ENCODE measurements at regions not wholly inside any gene's neighbourhood (a gene's known extent, or its start where the extent isn't known, plus 50 kb on each side); places are given as distances from the start of the nearest gene placed in this dataset.

DNA sequence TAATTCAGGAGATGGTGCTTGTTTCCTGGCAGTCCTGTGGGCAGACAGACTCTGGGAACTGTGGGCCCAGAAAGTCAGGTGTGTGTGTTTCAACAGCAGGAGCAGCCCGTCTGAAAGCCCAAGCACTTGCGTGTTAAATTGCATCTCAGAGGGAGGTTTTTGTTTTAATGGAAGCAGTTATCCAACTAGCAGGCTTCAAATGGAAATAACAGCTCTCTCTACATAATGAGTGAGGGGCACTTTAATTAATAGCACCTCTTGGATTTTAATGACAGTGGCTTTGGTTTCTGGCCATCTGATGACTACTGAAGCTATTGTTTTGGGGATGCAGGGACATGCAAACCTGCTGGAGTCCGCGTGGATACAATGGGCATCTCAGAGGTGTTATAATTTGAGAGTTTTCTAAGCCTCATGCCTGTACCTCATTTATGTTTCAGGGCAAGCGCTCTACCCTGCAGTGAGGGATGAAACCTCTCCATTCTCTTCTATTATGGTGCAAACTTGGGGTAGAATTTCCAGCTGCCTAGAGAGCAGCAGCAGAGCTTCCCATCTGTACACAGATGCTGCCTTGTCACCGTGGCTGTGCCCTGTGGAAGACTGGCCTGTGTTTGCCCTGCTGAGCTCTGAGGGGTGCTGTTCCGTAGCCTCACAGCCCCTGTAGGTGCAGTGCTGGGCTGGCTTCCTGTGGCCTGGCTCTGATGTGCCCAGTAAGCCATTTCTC, 206.6 kb upstream of the GPR26 start:
- DNase-seq, result no peak

DNA sequence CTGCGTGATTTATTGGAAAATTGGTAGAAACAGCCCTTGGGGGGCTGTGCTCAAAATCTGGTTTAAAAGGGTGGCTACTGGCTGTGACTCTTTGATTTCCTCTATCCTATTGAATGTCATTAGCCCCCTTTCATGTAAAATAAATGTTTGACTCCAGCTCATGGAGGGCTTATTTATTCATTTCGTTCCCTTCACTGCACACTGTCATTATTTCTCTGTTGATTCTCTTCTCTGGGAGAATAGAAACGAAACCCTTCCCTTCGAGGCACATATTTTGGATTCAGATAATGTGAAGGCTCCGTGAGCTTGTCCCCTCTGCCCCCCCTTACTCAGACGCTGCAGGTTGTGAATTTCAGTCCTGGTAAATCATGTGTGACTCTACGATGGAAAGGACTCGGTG, 203.9 kb upstream of the GPR26 start:
- DNase-seq, result no peak

DNA sequence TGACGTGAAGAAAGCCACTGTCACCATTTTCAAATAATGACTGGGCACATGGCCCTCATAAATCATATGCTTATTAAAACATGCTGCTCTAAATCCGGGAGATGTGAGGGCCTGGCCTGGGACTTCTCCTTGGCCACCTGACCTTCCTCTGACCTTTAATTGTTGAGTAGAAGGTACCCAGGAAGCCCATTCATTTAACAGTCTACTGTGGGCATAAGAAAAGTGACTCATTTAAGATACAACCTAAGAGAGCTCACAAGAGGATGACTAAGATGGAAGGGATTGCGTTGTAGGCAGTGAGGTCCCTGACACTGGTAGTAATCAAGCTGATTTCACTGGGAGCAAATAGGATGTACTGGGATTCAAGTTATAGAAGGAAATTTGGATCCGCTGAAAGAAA, 203.4 kb upstream of the GPR26 start:
- DNase-seq, result no peak

DNA sequence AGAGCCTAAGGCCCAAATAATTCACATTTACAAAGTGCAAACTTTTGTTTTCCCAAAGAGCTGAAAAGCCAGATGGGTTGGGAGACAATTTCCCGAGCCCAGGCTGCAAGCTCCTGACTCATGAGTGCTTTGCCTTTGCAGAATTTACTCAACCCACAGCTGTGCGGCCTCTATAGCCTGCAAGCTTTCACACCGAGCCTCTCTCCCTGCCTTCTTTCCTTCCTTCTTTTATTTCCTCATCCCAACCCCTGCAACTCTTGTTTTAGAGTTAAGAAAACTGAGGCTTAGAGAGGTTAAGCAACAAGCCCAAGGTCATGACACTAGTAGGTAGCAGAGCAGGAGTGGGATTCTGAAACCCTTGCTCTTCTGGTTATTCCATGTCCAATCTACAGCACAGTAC, 203.0 kb upstream of the GPR26 start:
- DNase-seq, result no peak

DNA sequence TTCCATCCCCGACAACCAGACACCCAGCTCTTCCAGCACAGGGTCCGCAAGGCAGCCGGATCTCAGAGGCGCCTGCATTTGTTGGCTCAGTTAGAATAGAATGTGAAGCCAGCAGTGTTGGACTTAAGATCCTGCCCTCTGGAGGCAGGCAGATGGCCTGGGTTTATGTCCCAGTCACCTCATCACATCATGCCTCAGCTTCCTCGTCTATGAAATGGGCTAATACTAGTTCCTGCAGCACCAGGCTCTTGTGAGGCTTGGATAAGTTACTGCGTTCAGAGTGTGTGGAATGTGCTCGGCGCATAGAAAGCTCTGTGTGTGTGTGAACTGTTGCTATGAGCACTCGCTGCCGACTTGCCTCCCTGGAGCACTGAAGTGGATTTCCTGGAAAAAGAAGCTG, 202.5 kb upstream of the GPR26 start:
- no peak for DNase-seq

DNA sequence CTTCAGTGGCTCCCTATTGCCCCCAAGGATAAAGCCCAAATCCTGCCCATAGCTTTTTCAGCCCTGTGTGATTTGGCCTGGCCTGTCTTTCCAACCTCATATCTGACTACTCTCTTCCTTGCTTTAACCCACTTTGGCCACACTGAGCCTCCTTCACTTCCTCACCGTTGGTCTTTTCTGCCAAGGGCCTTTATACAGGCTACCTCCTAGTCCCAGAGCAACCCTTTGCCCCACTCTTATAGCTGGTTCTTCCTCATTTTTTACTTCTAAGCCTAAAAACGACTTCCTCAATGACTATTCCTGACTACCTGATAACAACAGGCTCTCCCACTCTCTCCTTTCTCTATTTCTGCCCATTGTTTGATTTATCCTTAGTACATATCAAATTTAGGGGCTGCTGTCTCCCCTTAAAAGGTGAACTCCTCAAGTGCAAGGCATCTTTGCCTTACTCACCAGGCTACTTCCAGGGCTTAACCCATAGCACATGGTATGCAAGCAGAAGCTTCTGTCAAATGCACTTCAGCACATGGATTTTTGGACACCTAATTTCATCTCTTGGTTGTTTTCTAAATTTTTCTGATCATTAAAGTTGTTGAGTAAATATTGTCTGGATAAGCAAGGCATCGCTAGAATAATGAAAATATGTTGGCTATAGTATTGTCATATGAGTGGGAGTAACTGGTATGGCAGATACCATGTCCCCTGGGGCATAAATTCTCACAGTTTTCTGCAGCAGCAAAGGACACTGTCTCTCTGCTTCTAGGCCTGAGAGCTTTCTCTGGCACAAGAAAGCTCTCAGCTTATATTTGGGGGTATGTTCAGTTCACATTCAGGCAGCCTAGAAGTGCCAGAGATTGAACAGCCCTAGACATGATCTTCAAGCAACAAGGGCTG, 201.5 kb upstream of the GPR26 start:
- no peak for DNase-seq

DNA sequence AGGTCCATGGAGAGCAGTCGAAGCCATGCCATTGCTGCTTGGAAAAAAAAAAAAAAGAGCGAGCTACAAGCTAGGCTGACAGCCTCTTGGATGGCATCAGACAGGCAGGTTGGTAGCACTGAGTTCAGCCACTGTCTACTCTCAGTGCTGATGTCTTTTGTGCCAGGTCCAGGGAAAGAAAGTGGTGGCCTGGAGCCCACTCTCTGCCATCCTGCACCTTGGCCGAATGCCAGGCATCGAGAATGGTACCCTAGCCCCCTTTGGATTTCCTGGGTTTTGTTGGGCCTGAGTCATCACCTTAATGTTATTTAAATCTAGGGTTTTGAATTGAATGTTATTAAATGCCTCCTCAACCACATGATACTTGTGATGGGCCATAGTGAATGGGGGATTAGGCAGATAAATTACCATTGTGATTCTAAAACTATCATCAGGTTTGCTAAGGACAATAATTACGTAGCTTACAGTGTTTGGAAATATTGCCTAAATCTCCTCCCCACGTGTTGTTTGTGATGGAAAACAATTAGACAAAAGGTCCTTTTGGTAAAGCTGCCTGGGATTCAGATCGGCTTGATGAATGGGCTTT, 195.7 kb upstream of the GPR26 start:
- DNase-seq, result no peak

DNA sequence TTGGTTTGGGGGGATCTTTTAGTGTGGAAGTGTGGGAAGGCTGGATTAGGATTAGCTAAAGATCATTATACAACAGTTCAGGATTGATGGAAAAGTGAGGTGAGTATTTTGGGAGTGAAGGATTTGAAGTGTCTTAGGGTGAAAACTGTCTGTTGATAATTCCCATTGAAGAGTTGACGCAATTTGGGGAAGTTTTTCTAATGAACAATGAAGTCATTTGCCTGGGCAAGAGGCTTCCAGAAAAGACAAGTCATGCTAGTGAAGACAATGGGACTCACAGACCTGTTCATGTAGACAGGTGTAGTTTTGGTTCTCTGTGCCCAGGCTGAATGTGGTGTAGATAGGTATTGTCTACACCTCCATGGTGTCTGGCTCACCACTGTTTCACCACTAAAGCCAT, 194.3 kb upstream of the GPR26 start:
- DNase-seq, result no peak

DNA sequence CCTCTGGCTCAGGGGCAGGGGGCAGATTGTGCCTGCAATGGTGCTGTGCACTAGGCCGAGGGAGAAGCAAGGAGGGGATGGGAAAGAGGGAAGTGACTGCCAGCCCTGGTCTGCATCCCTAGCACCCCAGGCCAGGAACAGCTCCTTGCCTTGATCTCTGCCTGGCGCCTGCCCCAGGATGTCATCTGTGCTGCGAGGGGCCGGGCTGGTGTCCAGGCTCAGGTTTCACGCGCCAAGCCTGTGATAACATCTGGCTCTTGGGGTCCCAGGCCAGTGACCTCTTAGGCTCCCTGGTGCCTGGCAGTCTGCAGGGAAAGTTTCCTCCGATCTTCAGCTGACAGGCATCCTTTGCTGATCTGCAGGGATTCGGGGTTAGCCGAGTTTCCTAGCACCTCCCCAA, 193.5 kb upstream of the GPR26 start:
- no peak for DNase-seq

DNA sequence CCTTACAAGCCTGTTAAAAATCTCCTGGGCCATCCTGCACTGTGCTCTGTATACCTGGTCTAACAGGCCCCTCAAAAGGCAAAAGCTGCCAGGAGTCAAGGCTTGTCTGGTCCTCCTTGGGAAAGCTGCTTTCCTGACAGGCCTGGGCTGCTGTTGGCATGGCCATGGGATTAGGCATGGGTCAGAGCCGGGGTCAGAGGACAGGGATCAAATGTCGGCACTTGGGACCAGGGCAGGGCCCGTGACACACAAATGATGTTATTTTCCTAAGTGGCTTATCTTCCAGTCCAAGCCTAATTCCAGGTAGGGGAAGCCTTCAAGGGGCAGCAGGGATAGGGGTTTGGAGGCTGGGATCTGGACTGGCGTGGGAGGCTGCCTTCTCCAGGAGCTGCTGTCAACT, 191.5 kb upstream of the GPR26 start:
- no peak for DNase-seq

DNA sequence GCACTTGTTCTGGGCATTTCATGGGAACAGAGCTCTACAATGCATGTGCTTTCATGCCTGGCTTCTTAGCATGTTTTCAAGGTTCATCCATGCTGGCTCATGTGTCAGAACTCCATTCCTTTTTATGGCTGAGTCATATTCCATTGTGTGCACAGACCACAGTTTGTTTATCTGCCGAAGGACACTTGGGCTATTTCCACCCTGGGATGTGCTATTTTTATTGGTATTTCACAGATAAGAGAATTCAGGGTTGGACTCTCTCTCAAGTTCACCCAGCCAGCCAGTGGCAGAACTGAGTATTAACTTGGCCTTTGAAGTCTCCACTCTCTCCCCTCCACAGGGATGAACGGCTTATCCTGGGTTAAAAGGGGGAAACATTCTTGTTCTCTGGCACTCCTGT, 190.7 kb upstream of the GPR26 start:
- DNase-seq, result no peak

DNA sequence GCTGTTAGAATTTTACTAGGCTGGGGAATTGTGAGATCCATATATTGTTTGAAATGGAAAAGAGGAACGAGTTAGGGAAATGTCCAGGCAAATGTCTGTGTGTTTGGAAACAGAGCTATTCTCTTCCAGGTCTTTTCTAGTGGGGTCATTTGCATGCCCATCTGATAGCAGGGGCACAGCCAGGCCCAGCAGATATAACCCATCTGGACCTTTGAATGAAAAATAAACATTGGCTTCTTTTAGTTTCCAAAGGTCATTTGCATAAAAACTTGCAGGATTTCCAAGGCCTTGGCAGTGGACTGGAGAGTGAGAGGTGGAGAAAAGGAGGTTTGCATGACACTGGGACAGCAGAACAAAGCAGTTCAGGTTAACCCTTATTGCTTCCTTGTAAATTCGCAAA, 188.0 kb upstream of the GPR26 start:
- no peak for DNase-seq

DNA sequence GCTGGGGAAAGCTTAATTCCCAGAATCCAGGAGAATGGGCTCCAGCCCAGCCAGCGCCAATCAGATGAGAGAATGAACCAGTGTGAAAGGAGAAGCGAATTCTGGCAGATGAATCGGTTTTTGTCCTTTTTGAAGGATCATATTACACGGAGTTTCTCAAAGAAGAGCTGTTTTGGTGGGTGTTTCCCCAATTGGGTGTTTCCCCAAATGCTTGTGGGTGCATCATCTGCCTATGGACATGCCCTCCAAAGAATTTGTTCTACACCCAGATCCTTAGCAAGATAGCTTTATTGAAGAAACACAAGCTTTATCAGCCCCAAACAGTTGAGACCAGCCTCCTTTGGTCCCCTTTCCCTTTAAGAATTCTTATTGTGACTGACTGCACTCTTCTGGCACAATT, 186.5 kb upstream of the GPR26 start:
- no peak for DNase-seq

DNA sequence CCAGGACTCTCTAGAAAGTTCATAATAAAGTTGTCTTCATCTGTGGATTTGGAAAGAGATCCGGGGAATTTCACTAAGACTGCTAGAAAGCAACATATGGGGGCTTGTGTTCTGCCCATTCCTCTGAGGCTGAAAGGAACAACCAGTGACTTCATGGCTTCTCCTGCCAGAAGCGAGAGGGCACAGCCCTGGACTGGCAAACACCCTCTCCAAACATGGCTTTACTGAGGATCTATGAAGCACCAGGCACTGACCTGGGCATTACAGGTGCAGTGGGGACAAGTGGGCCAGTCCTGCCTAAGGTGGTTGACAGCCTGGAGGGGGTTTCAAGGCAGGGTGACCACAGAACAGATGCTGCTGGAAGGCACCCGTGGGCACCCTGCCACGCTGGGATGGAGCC, 185.8 kb upstream of the GPR26 start:
- DNase-seq, result no peak

DNA sequence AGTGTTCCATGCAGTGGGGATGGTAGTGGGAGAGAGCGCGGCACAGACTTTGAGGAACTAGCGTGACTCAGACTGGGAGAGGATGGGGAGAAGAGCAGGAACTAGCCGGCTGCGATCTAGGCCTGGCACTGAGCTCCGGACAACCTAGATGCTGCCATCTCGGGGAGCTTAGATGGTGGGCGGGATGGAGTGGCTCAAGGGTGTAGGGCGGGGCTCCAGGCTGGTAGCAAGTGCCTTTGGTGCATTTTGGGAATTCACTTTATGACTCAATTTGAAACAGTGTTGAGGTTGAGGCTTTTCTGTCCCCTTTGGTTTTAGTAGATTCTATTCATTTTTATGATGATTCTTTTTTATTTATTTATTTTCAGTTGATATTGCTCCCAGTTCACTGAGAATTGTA, 185.3 kb upstream of the GPR26 start:
- no peak for DNase-seq

DNA sequence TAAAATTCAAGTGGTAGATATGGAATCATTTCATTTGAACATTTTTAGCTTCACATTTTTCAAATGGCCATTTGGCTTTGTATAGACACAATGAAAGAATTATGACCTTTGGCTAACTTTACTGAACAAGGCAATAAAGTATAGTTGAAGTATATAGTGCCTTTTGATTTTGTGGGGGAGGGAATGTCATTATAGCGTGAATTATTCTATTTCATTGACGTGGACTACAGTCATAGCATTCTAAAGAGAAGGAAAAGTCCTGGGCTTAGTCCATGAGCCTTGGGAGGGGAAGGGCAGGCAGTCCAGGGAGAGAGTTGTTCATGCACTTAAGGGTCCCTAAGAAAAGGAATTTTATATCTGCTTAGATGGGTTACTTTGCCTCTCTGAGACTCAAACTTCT, 181.4 kb upstream of the GPR26 start:
- DNase-seq, result no peak

DNA sequence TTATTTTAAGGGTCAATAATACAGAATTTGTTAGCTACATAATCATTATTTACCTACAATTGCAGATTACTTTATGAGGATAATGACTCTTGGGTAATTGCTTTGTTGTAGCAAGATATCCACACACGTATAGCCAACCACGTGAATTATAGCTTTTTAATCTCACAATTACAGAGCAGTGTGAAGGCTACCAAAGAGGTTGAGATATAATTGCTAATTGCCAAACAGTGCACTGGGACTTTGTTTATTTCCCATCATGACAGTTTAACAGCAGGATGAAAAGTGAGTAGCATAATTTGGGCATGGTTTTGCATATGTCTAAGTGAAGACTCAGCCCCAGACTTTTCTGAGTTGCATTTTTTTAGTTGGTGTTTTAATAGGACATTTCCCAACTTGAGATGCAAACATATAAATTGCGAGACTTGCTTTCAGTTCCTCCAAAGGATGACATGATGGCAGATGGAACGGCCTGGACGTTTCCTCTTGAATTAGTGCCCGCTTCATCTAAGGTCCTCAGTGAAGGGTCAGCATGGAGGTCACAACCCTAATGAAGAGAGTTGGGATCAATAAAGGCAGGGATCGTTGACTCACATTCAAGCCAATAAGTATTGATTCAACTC, 180.7 kb upstream of the GPR26 start:
- no peak for DNase-seq

DNA sequence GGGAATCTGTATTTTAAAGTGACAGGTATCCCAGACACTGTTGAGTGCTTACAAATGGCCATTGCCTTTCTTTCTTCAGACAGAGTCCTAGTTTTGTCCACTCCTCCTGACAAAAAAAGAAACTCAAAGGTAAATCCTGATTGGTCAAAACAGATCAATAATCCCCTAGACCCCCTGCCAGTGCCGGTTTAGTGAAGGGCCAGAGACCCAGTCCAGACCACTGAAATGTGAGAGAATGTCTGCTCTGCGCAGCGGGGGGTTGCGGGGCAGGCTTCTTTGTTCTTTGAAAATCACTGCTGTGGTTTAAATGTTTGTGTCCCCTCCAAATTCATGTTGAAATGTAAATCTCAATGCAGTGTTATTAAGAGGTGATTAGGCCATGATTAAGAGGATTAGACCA, 177.7 kb upstream of the GPR26 start:
- no peak for DNase-seq

DNA sequence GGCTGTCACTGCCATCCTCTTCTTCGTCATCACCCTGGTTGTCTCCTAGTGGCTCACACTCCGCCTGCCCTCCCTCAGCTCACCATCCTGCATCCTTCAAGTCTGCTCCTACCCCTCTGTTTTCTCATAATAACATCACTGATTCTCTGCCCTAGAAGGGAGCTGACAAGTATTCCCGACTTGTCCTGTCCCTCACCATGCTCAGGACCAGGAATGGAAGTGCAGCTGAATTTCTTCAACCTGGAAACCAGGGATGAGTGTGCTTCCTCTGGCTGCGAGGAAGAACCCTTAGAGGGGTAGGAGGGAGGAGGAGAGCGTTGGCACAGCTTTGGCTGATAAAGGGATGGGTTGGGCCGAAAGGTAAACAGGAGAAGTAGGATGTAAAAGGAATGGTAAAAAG, 174.8 kb upstream of the GPR26 start:
- no peak for DNase-seq

DNA sequence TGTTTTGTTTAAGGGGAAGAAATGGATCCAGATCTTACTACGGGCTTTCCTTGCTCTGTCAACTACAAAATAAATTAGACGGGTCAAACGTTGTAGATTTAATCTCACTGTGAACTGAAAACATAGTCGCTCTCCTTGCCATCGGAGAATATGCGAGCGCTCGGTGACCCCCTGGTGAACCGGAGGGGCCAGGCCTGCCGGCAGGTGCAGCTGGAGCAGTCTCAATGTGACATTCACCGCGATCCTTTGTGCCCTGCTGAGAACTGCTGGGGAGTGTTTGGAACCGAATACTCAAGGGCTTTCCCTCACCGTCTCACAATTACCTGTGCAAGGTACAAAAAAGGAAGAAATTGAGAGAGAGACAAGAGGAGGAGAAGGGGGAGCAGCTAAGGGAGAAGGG, 174.1 kb upstream of the GPR26 start:
- DNase-seq, result no peak

DNA sequence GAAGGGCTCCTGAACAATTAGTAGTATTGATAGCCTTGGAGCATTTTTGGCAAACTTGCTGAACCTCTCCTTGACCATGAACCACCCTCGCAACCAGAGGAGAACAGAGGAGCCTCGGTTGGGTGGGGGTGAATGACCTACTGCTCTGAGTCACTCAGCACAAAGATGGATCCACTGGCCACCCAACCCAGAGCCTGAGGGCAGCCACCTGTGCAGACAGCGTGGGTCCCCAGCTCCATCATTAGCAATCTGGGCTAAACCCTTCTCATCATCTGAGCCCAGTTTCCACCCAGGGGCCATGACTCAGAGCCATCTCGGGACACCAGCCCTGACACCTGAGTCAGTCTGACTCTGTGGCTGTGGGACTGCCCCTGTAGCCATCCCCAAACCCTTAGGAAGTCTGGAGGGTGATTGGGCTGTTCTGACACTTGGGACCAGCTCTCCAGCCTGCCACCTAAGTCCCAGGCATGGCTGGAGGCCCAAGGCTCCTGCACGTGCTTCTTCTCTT, 171.8 kb upstream of the GPR26 start:
- no peak for DNase-seq

DNA sequence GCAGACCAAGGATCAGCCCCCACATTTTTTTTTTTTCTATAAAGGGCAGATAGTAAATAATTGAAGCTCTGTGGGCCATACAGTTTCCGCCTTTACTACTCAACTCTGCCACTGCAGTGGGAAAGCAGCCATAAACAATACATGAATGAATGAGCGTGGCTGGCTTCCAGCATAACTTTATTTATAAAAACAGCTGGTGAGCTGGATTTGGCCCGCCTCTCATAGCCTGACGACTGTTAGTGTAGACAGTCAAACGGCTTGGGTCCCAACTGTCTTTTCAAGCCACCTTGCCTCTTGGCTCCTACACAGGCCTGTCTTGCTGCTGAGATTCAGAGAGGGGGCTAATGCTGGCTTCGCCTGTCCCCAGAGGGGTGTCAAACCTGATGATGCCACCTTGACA, 169.8 kb upstream of the GPR26 start:
- DNase-seq, result peak; percentile 7

DNA sequence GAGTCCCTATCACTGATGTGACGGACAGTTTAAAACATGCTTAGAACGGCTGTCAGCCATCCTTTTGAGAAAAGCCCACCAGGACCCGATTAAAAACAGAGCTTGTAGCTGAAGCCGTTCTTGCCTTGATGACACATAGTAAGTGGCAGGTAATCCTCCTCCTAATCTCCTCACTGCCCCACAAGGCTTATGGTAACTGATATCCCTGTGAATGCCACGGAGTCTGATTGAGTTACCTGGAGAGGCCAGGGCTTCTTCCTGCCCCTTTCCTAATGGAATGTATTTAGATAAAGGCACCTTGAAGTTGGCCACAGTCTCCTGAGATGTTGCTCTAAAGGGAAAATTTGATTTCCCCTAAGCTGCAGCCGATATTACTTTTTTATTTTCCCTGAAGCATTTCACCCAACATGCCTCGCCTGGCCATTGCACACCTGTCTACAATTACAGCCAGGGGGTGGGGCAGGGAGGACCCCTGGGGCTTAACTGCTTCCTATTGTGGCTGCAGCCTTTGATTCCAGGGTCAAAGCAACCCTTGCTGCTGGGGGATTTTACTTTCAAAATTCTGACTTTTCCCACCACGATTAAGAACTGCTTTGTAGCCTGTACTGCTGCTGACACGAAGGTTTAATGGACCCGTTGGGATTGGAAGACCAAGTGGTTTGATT, 169.0 kb upstream of the GPR26 start:
- no peak for DNase-seq
